OCI-LY3 (cell line): ENCODE measurements at regions not wholly inside any gene's neighbourhood (a gene's known extent, or its start where the extent isn't known, plus 50 kb on each side); places are given as distances from the start of the nearest gene placed in this dataset.

ENCODE experiments used
- H2AFZ ChIP-seq: fragments of 200-600, 300-600 bp; shearing (Covaris generic); 2 replicates; pipeline ENCODE4 v1.6.0; 2014; ENCODE audit warnings: antibody characterized with exemption, low read depth, low read length
- H3K27ac ChIP-seq: fragments of 200-600, 300-600 bp; sonication (generic); 2 replicates; pipeline ENCODE4 v1.5.1; 2014; ENCODE audit warnings: mild to moderate bottlenecking, low read length, moderate library complexity, mixed read lengths
- H3K27me3 ChIP-seq: fragments of 200-600, 300-600 bp; sonication (generic); 2 replicates; pipeline ENCODE4 v1.6.1; 2014; ENCODE audit warnings: low read depth, low read length, mixed read lengths
- H3K36me3 ChIP-seq: fragments of 200-600, 300-600 bp; sonication (generic); replicated peaks from 2 replicates; pipeline ENCODE3; 2014; ENCODE audit warnings: low read depth, low read length, mixed read lengths
- H3K4me1 ChIP-seq: fragments of 300-600, 200-600 bp; sonication (generic); 2 replicates; pipeline ENCODE4 v1.6.1; 2014; ENCODE audit warnings: low read length, mixed read lengths
- H3K4me2 ChIP-seq: fragments of 200-600, 300-600 bp; sonication (generic); 2 replicates; pipeline ENCODE4 v1.6.1; 2014; ENCODE audit warnings: low read length, mixed read lengths
- H3K4me3 ChIP-seq: fragments of 300-600, 200-600 bp; sonication (generic); 2 replicates; pipeline ENCODE4 v1.5.1; 2014; ENCODE audit warnings: antibody characterized with exemption, mild to moderate bottlenecking, low read length, moderate library complexity
- H3K79me2 ChIP-seq: fragments of 300-600, 200-600 bp; shearing (Covaris generic); 2 replicates; pipeline ENCODE4 v1.6.1; 2014; ENCODE audit warnings: mild to moderate bottlenecking, low read length, mixed read lengths
- H3K9ac ChIP-seq: fragments of 300-600, 200-600 bp; shearing (Covaris generic); 2 replicates; pipeline ENCODE4 v1.6.0; 2014; ENCODE audit warnings: mild to moderate bottlenecking, low read length, moderate library complexity
- H3K9me3 ChIP-seq: fragments of 200-600, 300-600 bp; shearing (Covaris generic); 2 replicates; pipeline ENCODE4 v1.6.1; 2014; ENCODE audit warnings: low read length, mixed read lengths; ENCODE audit not compliant: insufficient read depth
- H4K20me1 ChIP-seq: fragments of 200-600, 300-600 bp; sonication (generic); 2 replicates; pipeline ENCODE4 v1.6.1; 2016; ENCODE audit warnings: low read length, mixed read lengths; ENCODE audit not compliant: insufficient read depth
- CTCF ChIP-seq: fragments of 200-600, 300-600 bp; sonication (generic); IDR thresholded peaks from 2 replicates; pipeline ENCODE4 v1.5.1; 2014; ENCODE audit warnings: antibody characterized with exemption, low read length, low read depth
- EZH2phosphoT487 ChIP-seq: fragments of 200-600 bp; shearing (Covaris generic); IDR thresholded peaks from 2 replicates; pipeline ENCODE4 v1.6.1; 2018; ENCODE audit warnings: antibody characterized with exemption, mixed run types, low read depth

GRCh38 chr1:185369786-185370185 lies 52.7 kb upstream of the IVNS1ABP start:
- H3K79me2 ChIP-seq, result no peaks in the 10 kb centered on the region
- no peak overlapping the region for H3K4me3 ChIP-seq
- no peaks in the 10 kb centered on the region for H4K20me1 ChIP-seq
- H3K36me3 ChIP-seq, result no peaks in the 10 kb centered on the region
- no peak overlapping the region for H2AFZ ChIP-seq
- TF ChIP-seq CTCF, result no peak
- TF ChIP-seq EZH2phosphoT487, result no peak
- no peaks in the 10 kb centered on the region for H3K27me3 ChIP-seq
- H3K4me2 ChIP-seq, result no peak overlapping the region
- no peak overlapping the region for H3K27ac ChIP-seq
- H3K9me3 ChIP-seq, result no peaks in the 10 kb centered on the region
- no peak overlapping the region for H3K9ac ChIP-seq
- H3K4me1 ChIP-seq, result peaks cover 22% of the 10 kb centered on the region

- no peaks in the 10 kb centered on the region for H3K27me3 ChIP-seq
- peaks cover 18% of the 10 kb centered on the region for H3K4me1 ChIP-seq
- H3K36me3 ChIP-seq, result no peaks in the 10 kb centered on the region
- no peak overlapping the region for H3K4me3 ChIP-seq
- no peak overlapping the region for H3K27ac ChIP-seq
- H3K4me2 ChIP-seq, result no peak overlapping the region
- H4K20me1 ChIP-seq, result no peaks in the 10 kb centered on the region
- H2AFZ ChIP-seq, result no peak overlapping the region
- no peak for TF ChIP-seq CTCF
- no peak for TF ChIP-seq EZH2phosphoT487
- no peaks in the 10 kb centered on the region for H3K79me2 ChIP-seq
- no peaks in the 10 kb centered on the region for H3K9me3 ChIP-seq
- no peak overlapping the region for H3K9ac ChIP-seq
Observed at GRCh38 chr1:185368913-185369491, 52.0 kb upstream of the IVNS1ABP start.

GRCh38 chr1:185368313-185368855 lies 51.3 kb upstream of the IVNS1ABP start:
- no peak overlapping the region for H3K9ac ChIP-seq
- peaks cover 12% of the 10 kb centered on the region for H3K4me1 ChIP-seq
- H3K4me2 ChIP-seq, result no peak overlapping the region
- H3K79me2 ChIP-seq, result no peaks in the 10 kb centered on the region
- TF ChIP-seq CTCF (no peak), EZH2phosphoT487 (no peak)
- no peak overlapping the region for H3K27ac ChIP-seq
- no peaks in the 10 kb centered on the region for H3K27me3 ChIP-seq
- H3K9me3 ChIP-seq, result no peaks in the 10 kb centered on the region
- H2AFZ ChIP-seq, result no peak overlapping the region
- H3K4me3 ChIP-seq, result no peak overlapping the region
- H3K36me3 ChIP-seq, result no peaks in the 10 kb centered on the region
- H4K20me1 ChIP-seq, result no peaks in the 10 kb centered on the region

- Histone ChIP-seq H3K4me1 (peaks cover 10% of the 10 kb centered on the region), H4K20me1 (no peaks in the 10 kb centered on the region), H3K79me2 (no peaks in the 10 kb centered on the region), H2AFZ (no peak overlapping the region), H3K9ac (no peak overlapping the region), H3K27ac (no peak overlapping the region), H3K4me3 (no peak overlapping the region), H3K36me3 (no peaks in the 10 kb centered on the region), H3K9me3 (no peaks in the 10 kb centered on the region), H3K27me3 (no peaks in the 10 kb centered on the region), H3K4me2 (no peak overlapping the region)
- no peak for TF ChIP-seq CTCF
- no peak for TF ChIP-seq EZH2phosphoT487
Observed at GRCh38 chr1:185367218-185367617, 50.2 kb upstream of the IVNS1ABP start.
